ENCODE measurements at regions not wholly inside any gene's neighbourhood (a gene's known extent, or its start where the extent isn't known, plus 50 kb on each side); places are given as distances from the start of the nearest gene placed in this dataset.

DNA sequence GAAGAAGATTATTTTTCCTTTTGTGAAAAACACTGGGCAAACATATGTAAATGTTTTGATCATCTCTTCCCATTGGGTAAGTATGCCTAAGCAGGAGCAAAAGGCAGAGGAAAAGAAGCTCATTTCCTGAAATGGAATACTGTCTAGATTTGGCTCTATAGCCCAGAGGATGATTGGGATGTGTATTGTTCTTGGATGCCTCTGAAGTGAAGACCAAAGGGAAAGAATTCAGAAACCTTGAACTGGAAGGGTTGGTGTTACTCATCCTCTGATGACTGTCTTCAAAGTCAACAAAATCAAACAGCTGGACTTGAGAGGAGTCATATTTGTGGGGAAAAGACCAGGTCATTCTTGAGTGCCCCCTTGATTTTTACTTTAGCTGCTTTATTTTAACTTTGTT is 112.6 kb upstream of the NT5C1B start:
- no peak for TF ChIP-seq ARID2 (CRISPR knock-in tag; IDR thresholded peaks at IDR 0.05; ENCODE audit: borderline replicate concordance)
- no peak for TF ChIP-seq NFE2L1 (CRISPR knock-in tag; IDR thresholded peaks at IDR 0.05; ENCODE audit: borderline replicate concordance)
- TF ChIP-seq HNF4G (IDR thresholded peaks at IDR 0.05; ENCODE audit: borderline replicate concordance, low read depth, low read length): no peak
- no peak for TF ChIP-seq HNF4G (CRISPR knock-in tag; IDR thresholded peaks at IDR 0.05; ENCODE audit: borderline replicate concordance, low read depth)
